HG03064 (cell line): ENCODE measurements at regions not wholly inside any gene's neighbourhood (a gene's known extent, or its start where the extent isn't known, plus 50 kb on each side); places are given as distances from the start of the nearest gene placed in this dataset.
A peak's percentile ranks its signal among the peaks of the same experiment; 100 is the strongest.
"Not testable (repeated sequence)": the region's sequence is repeated elsewhere in the genome, so short reads cannot be mapped to it uniquely, and the experiment has no call there.

Source experiments
- ATAC-seq: cut with Tn5 transposase; IDR thresholded peaks from one replicate; pipeline ENCODE4 v1.9.1; 2021; ENCODE audit warnings: low read depth; ENCODE audit not compliant: unreplicated experiment

- ATAC-seq: not testable (repeated sequence)
Measured at GRCh38 chr2:87424763-87425154, 323.1 kb upstream of the PLGLB2 start.

- ATAC-seq: not testable (repeated sequence)
Measured at GRCh38 chr2:87425191-87425590, 322.7 kb upstream of the PLGLB2 start.

- ATAC-seq: not testable (repeated sequence)
Measured at GRCh38 chr2:87425717-87426116, 322.2 kb upstream of the PLGLB2 start.

- not testable (repeated sequence) for ATAC-seq
Measured at GRCh38 chr2:87428452-87429130, 319.3 kb upstream of the PLGLB2 start.

GRCh38 chr2:87429206-87429930 is 318.5 kb upstream of the PLGLB2 start:
- not testable (repeated sequence) for ATAC-seq

GRCh38 chr2:87429931-87430275 is 318.0 kb upstream of the PLGLB2 start:
- not testable (repeated sequence) for ATAC-seq

- not testable (repeated sequence) for ATAC-seq
Measured at GRCh38 chr2:87431051-87431450, 316.8 kb upstream of the PLGLB2 start.

GRCh38 chr2:87432711-87433453 is 315.0 kb upstream of the PLGLB2 start:
- ATAC-seq: not testable (repeated sequence)

GRCh38 chr2:87436007-87436406 is 311.9 kb upstream of the PLGLB2 start:
- not testable (repeated sequence) for ATAC-seq

- not testable (repeated sequence) for ATAC-seq
Measured at GRCh38 chr2:87437701-87438260, 310.1 kb upstream of the PLGLB2 start.

- ATAC-seq: not testable (repeated sequence)
Measured at GRCh38 chr2:87438780-87439454, 309.0 kb upstream of the PLGLB2 start.

- not testable (repeated sequence) for ATAC-seq
Measured at GRCh38 chr2:87439617-87440204, 308.2 kb upstream of the PLGLB2 start.

GRCh38 chr2:87440650-87441049 is 307.2 kb upstream of the PLGLB2 start:
- not testable (repeated sequence) for ATAC-seq

- not testable (repeated sequence) for ATAC-seq
Measured at GRCh38 chr2:87441375-87441774, 306.5 kb upstream of the PLGLB2 start.

- peak; percentile 95 for ATAC-seq
Measured at GRCh38 chr2:87442983-87443577, 304.8 kb upstream of the PLGLB2 start.

GRCh38 chr2:87444951-87445350 is 302.9 kb upstream of the PLGLB2 start:
- not testable (repeated sequence) for ATAC-seq

- not testable (repeated sequence) for ATAC-seq
Measured at GRCh38 chr2:87445613-87446312, 302.1 kb upstream of the PLGLB2 start.

GRCh38 chr2:87446313-87446696 is 301.6 kb upstream of the PLGLB2 start:
- not testable (repeated sequence) for ATAC-seq

GRCh38 chr2:87449462-87449980 is 298.4 kb upstream of the PLGLB2 start:
- ATAC-seq: not testable (repeated sequence)
